ENCODE measurements at regions not wholly inside any gene's neighbourhood (a gene's known extent, or its start where the extent isn't known, plus 50 kb on each side); places are given as distances from the start of the nearest gene placed in this dataset.
A peak's percentile ranks its signal among the peaks of the same experiment; 100 is the strongest.

GRCh38 chr2:120632796-120633646 lies 102.6 kb upstream of the GLI2 start (continued):
- TF ChIP-seq RNF219 (CRISPR knock-in tag; IDR thresholded peaks at IDR 0.05) (no peak), ZFAT (CRISPR knock-in tag; conservative IDR thresholded peaks at IDR 0.05) (no peak), MEIS2 (CRISPR knock-in tag; IDR thresholded peaks at IDR 0.05) (no peak), ZSCAN29 (CRISPR knock-in tag; conservative IDR thresholded peaks at IDR 0.05) (no peak), CHD2 (IDR thresholded peaks at IDR 0.05; ENCODE audit: low read depth, low read length) (no peak), ZNF547 (CRISPR knock-in tag; IDR thresholded peaks at IDR 0.05) (no peak), BRF2 (CRISPR knock-in tag; IDR thresholded peaks at IDR 0.05) (no peak), KDM1A (CRISPR knock-in tag; IDR thresholded peaks at IDR 0.05) (no peak), NAIF1 (CRISPR knock-in tag; IDR thresholded peaks at IDR 0.05; ENCODE audit: borderline replicate concordance) (no peak), ZNF556 (CRISPR knock-in tag; IDR thresholded peaks at IDR 0.05; ENCODE audit: borderline replicate concordance) (no peak), ZNF546 (CRISPR knock-in tag; conservative IDR thresholded peaks at IDR 0.05) (0 out of 2 replicates have a peak, but pooled peaks have one; percentile 36), SCMH1 (CRISPR knock-in tag; IDR thresholded peaks at IDR 0.05; ENCODE audit: borderline replicate concordance) (no peak), ZNF362 (CRISPR knock-in tag; IDR thresholded peaks at IDR 0.05; ENCODE audit: borderline replicate concordance) (no peak)
- TF ChIP-seq, protein P1, sequence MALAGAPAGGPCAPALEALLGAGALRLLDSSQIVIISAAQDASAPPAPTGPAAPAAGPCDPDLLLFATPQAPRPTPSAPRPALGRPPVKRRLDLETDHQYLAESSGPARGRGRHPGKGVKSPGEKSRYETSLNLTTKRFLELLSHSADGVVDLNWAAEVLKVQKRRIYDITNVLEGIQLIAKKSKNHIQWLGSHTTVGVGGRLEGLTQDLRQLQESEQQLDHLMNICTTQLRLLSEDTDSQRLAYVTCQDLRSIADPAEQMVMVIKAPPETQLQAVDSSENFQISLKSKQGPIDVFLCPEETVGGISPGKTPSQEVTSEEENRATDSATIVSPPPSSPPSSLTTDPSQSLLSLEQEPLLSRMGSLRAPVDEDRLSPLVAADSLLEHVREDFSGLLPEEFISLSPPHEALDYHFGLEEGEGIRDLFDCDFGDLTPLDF (CRISPR knock-in tag; IDR thresholded peaks at IDR 0.05), result no peak
- TF ChIP-seq, protein P2, sequence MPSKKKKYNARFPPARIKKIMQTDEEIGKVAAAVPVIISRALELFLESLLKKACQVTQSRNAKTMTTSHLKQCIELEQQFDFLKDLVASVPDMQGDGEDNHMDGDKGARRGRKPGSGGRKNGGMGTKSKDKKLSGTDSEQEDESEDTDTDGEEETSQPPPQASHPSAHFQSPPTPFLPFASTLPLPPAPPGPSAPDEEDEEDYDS (CRISPR knock-in tag; IDR thresholded peaks at IDR 0.05), result no peak
- TF ChIP-seq, protein P3, sequence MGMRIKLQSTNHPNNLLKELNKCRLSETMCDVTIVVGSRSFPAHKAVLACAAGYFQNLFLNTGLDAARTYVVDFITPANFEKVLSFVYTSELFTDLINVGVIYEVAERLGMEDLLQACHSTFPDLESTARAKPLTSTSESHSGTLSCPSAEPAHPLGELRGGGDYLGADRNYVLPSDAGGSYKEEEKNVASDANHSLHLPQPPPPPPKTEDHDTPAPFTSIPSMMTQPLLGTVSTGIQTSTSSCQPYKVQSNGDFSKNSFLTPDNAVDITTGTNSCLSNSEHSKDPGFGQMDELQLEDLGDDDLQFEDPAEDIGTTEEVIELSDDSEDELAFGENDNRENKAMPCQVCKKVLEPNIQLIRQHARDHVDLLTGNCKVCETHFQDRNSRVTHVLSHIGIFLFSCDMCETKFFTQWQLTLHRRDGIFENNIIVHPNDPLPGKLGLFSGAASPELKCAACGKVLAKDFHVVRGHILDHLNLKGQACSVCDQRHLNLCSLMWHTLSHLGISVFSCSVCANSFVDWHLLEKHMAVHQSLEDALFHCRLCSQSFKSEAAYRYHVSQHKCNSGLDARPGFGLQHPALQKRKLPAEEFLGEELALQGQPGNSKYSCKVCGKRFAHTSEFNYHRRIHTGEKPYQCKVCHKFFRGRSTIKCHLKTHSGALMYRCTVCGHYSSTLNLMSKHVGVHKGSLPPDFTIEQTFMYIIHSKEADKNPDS (CRISPR knock-in tag; IDR thresholded peaks at IDR 0.05), result no peak
- TF ChIP-seq, protein P4, sequence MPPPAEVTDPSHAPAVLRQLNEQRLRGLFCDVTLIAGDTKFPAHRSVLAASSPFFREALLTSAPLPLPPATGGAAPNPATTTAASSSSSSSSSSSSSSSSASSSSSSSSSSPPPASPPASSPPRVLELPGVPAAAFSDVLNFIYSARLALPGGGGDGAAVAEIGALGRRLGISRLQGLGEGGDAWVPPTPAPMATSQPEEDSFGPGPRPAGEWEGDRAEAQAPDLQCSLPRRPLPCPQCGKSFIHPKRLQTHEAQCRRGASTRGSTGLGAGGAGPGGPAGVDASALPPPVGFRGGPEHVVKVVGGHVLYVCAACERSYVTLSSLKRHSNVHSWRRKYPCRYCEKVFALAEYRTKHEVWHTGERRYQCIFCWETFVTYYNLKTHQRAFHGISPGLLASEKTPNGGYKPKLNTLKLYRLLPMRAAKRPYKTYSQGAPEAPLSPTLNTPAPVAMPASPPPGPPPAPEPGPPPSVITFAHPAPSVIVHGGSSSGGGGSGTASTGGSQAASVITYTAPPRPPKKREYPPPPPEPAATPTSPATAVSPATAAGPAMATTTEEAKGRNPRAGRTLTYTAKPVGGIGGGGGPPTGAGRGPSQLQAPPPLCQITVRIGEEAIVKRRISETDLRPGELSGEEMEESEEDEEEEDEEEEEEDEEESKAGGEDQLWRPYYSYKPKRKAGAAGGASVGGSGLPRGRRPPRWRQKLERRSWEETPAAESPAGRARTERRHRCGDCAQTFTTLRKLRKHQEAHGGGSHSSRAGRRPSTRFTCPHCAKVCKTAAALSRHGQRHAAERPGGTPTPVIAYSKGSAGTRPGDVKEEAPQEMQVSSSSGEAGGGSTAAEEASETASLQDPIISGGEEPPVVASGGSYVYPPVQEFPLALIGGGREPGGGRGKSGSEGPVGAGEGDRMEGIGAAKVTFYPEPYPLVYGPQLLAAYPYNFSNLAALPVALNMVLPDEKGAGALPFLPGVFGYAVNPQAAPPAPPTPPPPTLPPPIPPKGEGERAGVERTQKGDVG (CRISPR knock-in tag; IDR thresholded peaks at IDR 0.05; ENCODE audit: borderline replicate concordance), result no peak
